BE2C (cell line): ENCODE measurements at regions not wholly inside any gene's neighbourhood (a gene's known extent, or its start where the extent isn't known, plus 50 kb on each side); places are given as distances from the start of the nearest gene placed in this dataset.
"Not testable (repeated sequence)": the region's sequence is repeated elsewhere in the genome, so short reads cannot be mapped to it uniquely, and the experiment has no call there.

Source experiments
- DNase-seq: peaks from one replicate; pipeline ENCODE4 v3.0.0-alpha.2; 2020
- H3K27me3 ChIP-seq: fragments of 250-450 bp; sonication (Bioruptor Pico); 2 replicates; pipeline ENCODE4 v1.5.1; 2020; ENCODE audit warnings: mild to moderate bottlenecking
- H3K36me3 ChIP-seq: fragments of 250-450 bp; sonication (Bioruptor Pico); 2 replicates; pipeline ENCODE4 v1.5.1; 2020; ENCODE audit warnings: mild to moderate bottlenecking
- H3K4me1 ChIP-seq: fragments of 250-450 bp; sonication (Bioruptor Pico); 2 replicates; pipeline ENCODE4 v1.5.1; 2020
- H3K4me3 ChIP-seq: 2 replicates; pipeline ENCODE4 v1.5.1; 2011; ENCODE audit warnings: low read depth, low read length
- H3K9me3 ChIP-seq: fragments of 250-450 bp; sonication (Bioruptor Pico); 2 replicates; pipeline ENCODE4 v1.5.1; 2020
- TF ChIP-seq, protein P1 (sequence below): IDR thresholded peaks from 2 replicates; pipeline ENCODE4 v1.5.1; 2012; ENCODE audit warnings: mild to moderate bottlenecking, low read depth, low read length

DNA sequence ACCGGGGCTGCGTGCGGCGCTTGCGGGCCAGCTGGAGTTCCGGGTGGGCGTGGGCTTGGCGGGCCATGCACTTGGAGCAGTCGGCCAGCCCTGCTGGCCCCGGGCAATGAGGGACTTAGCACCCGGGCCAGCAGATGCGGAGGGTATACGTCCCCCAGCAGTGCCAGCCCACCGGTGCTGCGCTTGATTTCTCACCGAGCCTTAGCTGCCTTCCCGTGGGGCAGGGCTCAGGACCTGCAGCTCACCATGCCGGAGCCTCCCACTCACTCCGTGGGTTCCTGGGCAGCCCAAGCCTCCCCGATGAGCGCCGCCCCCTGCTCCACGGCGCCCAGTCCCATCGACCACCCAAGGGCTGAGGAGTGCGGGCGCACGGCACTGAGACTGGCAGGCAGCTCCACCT lies 51.4 kb upstream of the INPP4B start:
- H3K36me3 ChIP-seq, H3K4me1 ChIP-seq, DNase-seq, H3K9me3 ChIP-seq, H3K4me3 ChIP-seq, H3K27me3 ChIP-seq: not testable (repeated sequence)

DNA sequence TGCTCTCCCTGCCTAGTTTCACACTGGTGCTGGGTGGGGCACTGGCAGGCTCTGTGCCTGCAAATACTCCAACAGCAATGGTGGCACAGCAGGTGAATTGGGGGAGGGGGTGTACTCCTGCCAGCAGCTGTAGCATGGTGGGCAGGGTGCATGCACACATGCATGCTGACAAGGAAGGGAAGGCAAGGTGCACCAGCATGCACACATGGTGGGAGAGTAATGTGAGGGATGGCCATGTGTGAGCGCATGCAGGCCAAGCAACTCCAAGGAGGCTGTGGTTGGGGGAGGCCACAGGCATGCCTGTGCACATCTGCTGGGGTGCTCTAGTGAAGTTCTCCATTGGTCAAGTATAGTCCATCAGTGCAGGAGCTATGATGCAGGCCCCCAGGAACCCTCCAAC lies 54.5 kb upstream of the INPP4B start:
- Histone ChIP-seq H3K36me3 (no peaks in the 10 kb centered on the region), H3K9me3 (no peaks in the 10 kb centered on the region), H3K4me3 (no peak overlapping the region), H3K27me3 (no peaks in the 10 kb centered on the region), H3K4me1 (no peaks in the 10 kb centered on the region)
- no peak for DNase-seq
- TF ChIP-seq, protein P1, sequence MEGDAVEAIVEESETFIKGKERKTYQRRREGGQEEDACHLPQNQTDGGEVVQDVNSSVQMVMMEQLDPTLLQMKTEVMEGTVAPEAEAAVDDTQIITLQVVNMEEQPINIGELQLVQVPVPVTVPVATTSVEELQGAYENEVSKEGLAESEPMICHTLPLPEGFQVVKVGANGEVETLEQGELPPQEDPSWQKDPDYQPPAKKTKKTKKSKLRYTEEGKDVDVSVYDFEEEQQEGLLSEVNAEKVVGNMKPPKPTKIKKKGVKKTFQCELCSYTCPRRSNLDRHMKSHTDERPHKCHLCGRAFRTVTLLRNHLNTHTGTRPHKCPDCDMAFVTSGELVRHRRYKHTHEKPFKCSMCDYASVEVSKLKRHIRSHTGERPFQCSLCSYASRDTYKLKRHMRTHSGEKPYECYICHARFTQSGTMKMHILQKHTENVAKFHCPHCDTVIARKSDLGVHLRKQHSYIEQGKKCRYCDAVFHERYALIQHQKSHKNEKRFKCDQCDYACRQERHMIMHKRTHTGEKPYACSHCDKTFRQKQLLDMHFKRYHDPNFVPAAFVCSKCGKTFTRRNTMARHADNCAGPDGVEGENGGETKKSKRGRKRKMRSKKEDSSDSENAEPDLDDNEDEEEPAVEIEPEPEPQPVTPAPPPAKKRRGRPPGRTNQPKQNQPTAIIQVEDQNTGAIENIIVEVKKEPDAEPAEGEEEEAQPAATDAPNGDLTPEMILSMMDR, result no peak

DNA sequence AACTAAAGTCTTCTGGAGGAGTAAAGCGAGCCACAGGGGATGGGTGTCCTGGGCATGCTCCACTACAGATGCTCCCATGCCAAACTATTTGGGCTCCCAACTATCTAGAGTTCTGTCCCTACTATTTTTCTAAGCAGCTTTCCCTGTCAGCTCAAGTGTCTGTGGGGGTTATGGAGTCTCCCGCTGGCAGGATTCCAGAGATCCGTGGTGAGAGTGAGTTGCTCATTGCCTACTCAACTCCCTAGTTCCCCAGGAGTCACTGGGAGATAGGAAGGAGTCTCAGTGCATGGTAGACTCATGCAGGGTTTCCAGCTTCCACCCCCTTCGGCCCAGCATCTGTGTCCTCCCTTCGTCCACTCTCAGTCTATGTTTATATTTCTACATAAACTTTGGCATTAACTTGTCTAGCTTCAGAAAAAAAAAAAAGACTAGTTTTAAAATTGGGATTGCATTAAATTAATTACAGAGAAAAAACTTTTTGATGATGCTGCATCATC lies 55.1 kb upstream of the INPP4B start:
- DNase-seq, result no peak
- TF ChIP-seq, protein P1, result no peak

DNA sequence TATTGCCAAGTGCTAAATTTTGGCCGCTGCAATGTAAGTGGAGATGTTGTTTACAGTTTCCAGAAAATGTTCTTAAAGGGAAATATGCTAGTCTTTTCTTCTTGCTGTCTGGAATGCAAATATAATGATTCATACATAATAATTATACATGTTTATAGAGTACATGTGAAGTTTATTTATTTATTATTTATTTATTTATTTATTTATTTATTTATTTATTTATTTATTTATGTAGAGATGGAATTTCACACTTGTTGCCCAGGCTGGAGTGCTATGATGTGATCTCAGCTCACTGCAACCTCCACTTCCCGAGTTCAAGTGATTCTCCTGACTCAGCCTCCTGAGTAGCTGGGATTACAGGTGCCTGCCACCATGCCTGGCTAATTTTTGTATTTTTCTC lies 57.5 kb upstream of the INPP4B start:
- H3K9me3 ChIP-seq, H3K4me1 ChIP-seq, DNase-seq, H3K4me3 ChIP-seq, H3K27me3 ChIP-seq, H3K36me3 ChIP-seq: not testable (repeated sequence)

More for the DNA sequence above, 55.1 kb upstream of the INPP4B start:
- H3K4me1 ChIP-seq, result no peaks in the 10 kb centered on the region
- H3K9me3 ChIP-seq, result no peaks in the 10 kb centered on the region
- H3K27me3 ChIP-seq, result no peaks in the 10 kb centered on the region
- no peaks in the 10 kb centered on the region for H3K36me3 ChIP-seq
- no peak overlapping the region for H3K4me3 ChIP-seq

DNA sequence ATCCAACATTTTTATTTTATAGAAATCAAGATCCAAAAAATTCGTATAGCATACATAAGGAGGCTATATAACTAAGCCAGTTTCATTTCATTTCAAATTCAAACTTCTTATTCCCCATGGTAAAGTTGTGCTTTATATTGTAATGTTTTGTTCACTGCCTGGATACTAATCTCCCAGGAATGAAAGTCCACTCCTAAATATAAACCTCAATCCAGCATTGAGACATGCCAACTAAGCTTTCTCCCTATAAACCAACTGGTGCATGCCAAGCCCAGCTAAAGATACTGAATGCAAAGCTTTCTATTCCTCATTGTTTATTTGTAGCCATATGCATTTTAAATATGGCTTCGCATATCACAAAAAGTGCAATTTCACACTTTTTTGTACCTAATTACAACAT lies 63.8 kb upstream of the INPP4B start:
- TF ChIP-seq, protein P1, result no peak
- no peaks in the 10 kb centered on the region for H3K9me3 ChIP-seq
- no peak overlapping the region for H3K4me3 ChIP-seq
- no peaks in the 10 kb centered on the region for H3K36me3 ChIP-seq
- DNase-seq, result no peak
- no peaks in the 10 kb centered on the region for H3K4me1 ChIP-seq
- H3K27me3 ChIP-seq, result no peaks in the 10 kb centered on the region

DNA sequence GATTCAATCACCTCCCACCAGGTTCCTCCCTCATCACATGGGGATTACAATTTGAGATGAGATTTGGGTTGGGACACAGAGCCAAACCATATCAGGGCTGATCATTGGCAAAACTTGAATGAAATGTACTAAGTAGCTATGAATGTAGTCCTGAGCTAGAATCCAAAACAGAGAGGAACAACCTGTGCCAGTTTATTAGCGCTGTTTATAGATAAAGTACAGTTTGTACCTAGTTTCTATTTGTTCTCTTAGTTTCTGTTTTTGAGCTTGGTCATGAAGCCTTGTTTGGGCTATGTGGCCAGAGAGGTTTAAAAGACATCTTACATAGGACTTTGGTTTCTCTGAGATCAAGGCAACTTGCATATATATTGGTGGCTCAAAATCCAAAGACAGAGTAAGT lies 66.9 kb upstream of the INPP4B start:
- DNase-seq, result no peak
- Histone ChIP-seq H3K9me3 (no peaks in the 10 kb centered on the region), H3K36me3 (no peaks in the 10 kb centered on the region), H3K27me3 (no peaks in the 10 kb centered on the region), H3K4me1 (no peaks in the 10 kb centered on the region), H3K4me3 (no peak overlapping the region)
- TF ChIP-seq, protein P1, result no peak

DNA sequence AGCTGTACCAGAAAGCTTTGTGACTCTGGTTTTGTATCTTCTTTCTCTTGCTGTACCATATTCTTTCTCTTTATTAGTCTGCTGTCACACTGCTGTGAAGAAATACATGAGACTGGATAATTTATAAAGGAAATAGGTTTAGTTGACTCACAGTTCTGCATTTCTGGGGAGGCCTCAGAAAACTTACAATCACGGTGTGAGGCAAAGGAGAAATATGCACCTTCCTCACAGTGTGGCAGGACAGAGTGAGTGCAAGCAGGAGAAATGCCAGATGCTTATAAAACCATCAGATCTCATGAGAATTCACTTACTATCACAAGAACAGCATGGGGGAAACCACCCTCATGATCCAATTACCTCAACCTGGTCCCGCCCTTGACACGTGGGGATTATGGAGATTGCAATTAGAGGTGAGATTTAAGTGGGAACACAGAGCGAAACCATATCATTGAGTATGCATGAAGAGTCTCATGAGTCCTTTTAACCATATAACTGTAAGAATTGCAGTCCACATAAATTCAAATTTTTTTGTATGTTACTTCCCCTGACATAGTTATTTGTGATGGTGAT lies 67.4 kb upstream of the INPP4B start:
- Histone ChIP-seq H3K4me1 (no peaks in the 10 kb centered on the region), H3K27me3 (no peaks in the 10 kb centered on the region), H3K36me3 (no peaks in the 10 kb centered on the region), H3K9me3 (no peaks in the 10 kb centered on the region), H3K4me3 (no peak overlapping the region)
- no peak for DNase-seq
- TF ChIP-seq, protein P1, result no peak
